Vagina (tissue), 2 donors: ENCODE measurements at regions not wholly inside any gene's neighbourhood (a gene's known extent, or its start where the extent isn't known, plus 50 kb on each side); places are given as distances from the start of the nearest gene placed in this dataset.

ENCODE experiments used
- POLR2A ChIP-seq, 2 donors: fragments of 450-650 bp; IDR thresholded peaks; one replicate each; pipeline ENCODE4 v1.6.1; 2017; ENCODE audit warnings: antibody characterized with exemption in 2 of 2, mild to moderate bottlenecking in 2 of 2, moderate library complexity in 2 of 2
- POLR2AphosphoS5 ChIP-seq, 2 donors: sonication (generic); formaldehyde crosslinking; IDR thresholded peaks; one replicate each; pipeline ENCODE4 v1.9.0; 2017; ENCODE audit warnings: antibody characterized with exemption in 2 of 2, mild to moderate bottlenecking in 2 of 2, low read depth in 1 of 2; ENCODE audit not compliant: insufficient read depth in 1 of 2

DNA sequence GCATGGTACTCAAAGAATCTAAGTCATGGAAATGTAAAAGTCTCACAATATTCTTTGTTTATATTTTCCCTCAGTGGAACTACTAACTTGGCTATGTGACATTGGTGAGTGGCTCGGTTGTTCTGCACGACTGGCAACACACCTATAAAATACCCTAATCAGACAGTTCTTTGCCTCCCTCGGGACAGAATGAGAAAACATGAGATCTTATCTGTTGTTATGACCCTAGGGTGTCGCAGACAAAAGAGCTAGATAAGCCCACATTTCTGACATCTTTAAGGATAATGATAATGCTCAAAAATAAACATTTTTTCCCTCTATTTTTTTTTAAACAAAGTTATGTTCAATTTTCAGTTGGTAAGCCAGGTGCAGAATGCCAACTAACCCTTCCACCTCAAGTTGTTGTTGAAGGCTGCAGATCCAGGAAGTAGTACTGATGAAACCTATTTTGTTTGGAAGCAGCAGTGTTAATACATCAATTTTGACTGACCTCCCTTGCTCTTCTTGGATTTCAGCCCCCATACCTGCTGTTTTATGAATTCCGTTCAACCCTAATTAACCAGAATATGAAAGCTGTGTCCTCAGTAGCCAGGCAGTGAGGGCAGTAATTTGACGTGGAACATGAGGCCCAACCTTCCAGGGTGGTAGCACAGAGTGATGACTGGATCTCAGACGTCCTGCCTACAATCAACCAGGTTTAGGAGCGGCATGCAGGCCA lies 108.7 kb upstream of the DUSP10 start:
- TF ChIP-seq POLR2AphosphoS5 (IDR thresholded peaks at IDR 0.05; ENCODE audit: insufficient read depth in 1 of 2, low read depth in 1 of 2) (no peak), POLR2A (IDR thresholded peaks at IDR 0.05) (no peak)
